Brain microvascular endothelial cell (primary cell): ENCODE measurements at regions not wholly inside any gene's neighbourhood (a gene's known extent, or its start where the extent isn't known, plus 50 kb on each side); places are given as distances from the start of the nearest gene placed in this dataset.

ENCODE experiments used
- DNase-seq: peaks from one replicate; pipeline ENCODE4 v3.0.0-alpha.2; 2020
- H3K27ac ChIP-seq: fragments of 250-450 bp; sonication (Bioruptor Pico); 2 replicates; pipeline ENCODE4 v1.5.1; 2020; ENCODE audit warnings: mild to moderate bottlenecking, moderate library complexity
- H3K27me3 ChIP-seq: fragments of 250-450 bp; sonication (Bioruptor Pico); replicated peaks from 2 replicates; pipeline ENCODE4 v1.5.1; 2020; ENCODE audit warnings: mild to moderate bottlenecking
- H3K36me3 ChIP-seq: fragments of 250-450 bp; sonication (Bioruptor Pico); replicated peaks from 2 replicates; pipeline ENCODE4 v1.5.1; 2020; ENCODE audit warnings: mild to moderate bottlenecking
- H3K4me3 ChIP-seq: 2 replicates; pipeline ENCODE4 v1.5.1; 2011; ENCODE audit warnings: low read depth, mild to moderate bottlenecking, control low read depth, low read length, moderate library complexity
- in situ Hi-C: cut with HindIII; loops from 2 replicates; pipeline ENCODE4 v1.10.0; 2017; ENCODE audit warnings: low sequenced_read_pairs, low pct_ligation_motif_present
- TF ChIP-seq, protein P1 (sequence below): IDR thresholded peaks from 2 replicates; pipeline ENCODE4 v1.5.1; 2011; ENCODE audit warnings: low read depth, mild to moderate bottlenecking, moderate library complexity, low read length, control low read depth, inconsistent platforms; ENCODE audit errors: missing control alignments

DNA sequence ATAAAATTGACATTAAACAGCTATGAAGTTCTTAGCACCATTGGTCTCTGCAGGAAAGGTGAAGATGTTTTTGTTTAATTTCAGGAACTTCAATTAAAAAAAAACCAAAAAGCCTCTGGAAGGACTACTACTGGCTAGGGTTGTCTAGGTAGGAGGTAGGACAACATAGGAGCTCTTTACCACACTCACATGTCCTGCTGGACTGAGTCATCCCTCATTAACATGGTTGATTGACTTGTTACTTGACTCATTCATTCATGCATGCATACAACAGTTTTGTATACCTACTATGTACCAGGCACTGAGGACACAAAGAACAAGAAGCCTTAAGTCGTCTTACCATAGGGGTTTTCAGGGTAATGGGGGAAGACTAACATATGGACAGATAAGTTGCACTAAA is 216.9 kb upstream of the ARHGAP20 start:
- TF ChIP-seq, protein P1, sequence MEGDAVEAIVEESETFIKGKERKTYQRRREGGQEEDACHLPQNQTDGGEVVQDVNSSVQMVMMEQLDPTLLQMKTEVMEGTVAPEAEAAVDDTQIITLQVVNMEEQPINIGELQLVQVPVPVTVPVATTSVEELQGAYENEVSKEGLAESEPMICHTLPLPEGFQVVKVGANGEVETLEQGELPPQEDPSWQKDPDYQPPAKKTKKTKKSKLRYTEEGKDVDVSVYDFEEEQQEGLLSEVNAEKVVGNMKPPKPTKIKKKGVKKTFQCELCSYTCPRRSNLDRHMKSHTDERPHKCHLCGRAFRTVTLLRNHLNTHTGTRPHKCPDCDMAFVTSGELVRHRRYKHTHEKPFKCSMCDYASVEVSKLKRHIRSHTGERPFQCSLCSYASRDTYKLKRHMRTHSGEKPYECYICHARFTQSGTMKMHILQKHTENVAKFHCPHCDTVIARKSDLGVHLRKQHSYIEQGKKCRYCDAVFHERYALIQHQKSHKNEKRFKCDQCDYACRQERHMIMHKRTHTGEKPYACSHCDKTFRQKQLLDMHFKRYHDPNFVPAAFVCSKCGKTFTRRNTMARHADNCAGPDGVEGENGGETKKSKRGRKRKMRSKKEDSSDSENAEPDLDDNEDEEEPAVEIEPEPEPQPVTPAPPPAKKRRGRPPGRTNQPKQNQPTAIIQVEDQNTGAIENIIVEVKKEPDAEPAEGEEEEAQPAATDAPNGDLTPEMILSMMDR: no peak
- H3K27ac ChIP-seq: no peak overlapping the region
- no peaks in the 10 kb centered on the region for H3K27me3 ChIP-seq
- no peaks in the 10 kb centered on the region for H3K36me3 ChIP-seq
- DNase-seq: no peak
- in situ Hi-C loops: no loop called here
- no peak overlapping the region for H3K4me3 ChIP-seq

DNA sequence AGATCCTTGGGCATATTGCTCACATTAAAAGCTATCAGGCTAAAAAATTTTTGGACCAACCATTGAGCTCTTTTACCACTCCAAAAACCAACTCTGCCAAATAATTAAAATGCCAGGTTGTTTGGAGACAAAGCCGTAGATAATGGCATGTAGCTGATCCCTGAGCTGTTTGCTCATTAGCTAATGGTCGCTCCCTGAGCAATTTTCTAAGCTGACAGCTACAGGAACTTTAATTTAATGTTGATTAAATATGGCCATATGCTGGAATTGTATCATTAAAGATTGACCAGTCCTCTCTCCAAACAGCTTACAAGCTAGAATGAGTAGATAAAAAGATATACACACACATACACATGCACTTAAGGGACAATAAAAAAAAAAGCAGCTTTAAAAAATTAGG is 216.2 kb upstream of the ARHGAP20 start:
- no peak overlapping the region for H3K4me3 ChIP-seq
- TF ChIP-seq, protein P1: no peak
- H3K27me3 ChIP-seq: no peaks in the 10 kb centered on the region
- in situ Hi-C loops: no loop called here
- H3K36me3 ChIP-seq: no peaks in the 10 kb centered on the region
- no peak for DNase-seq
- H3K27ac ChIP-seq: no peak overlapping the region

DNA sequence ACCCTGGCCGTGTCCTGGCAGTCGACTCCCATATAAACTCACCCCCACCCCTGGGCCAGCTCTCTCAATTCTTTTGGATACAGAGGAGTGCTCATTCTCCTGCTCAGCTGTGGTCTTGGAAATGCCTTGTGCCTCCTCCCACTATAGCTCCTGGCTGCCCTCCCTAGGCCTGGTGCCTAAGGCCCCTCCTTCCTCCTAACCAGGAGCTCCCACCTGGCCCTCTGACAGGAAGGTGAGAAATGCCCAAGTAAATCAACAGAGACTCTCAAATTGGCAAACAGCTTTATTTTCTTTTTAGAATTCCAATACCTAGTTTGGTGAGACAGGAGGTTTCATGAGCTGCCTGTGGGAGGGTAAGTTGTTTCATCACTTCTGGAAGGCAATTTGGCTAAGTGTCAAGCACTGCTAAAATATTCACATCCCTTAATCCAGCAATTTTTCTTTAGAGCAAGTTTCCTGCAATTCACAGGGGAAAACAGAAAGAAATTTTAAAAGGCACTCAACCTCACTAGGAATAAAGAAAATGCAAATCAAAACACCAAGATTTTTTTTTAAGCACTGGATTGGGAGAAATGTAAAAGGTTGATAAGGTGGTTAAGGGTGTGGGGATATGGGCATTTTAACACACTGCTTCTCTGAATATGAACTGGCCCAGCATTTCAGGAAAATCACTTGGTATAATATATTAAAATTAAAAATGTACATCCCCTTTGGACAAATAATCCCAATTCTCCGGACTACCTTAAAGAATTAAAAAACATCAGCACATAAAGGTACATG is 209.7 kb upstream of the ARHGAP20 start:
- Histone ChIP-seq H3K27me3 (no peaks in the 10 kb centered on the region), H3K27ac (no peak overlapping the region), H3K36me3 (no peaks in the 10 kb centered on the region), H3K4me3 (no peak overlapping the region)
- no peak for DNase-seq
- in situ Hi-C loops: no loop called here
- TF ChIP-seq, protein P1: no peak

DNA sequence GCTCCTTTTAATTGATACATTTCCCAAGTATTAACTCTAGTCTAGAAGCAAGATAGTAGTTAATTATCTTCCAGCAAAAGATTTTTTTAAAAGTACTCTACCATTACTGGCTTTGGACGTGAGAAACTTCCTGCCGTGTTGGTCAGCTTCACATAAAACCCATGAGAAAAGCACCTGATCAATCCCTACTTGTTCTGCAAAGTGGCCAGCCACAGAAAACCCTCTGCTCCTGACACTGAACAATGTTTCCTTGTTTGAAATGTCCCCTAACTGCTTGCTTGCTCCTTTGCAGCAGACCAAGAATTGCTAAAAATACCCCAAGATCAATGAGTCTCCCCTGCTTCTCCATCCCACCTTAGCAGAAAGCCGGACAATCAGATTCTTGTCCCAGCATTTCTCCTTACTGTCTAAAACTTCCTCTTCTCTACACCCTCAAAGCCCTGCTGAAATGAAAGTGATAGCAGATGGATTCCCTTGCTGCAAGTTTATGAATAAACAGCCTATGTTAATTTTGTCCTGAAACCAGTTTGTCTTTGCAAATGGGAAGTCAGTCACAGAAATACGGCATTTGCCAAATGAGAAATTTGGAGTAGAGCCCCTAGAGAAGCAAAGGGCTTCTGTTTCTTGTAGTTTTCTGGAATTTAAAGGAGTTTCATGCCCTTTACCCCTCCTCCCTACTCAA is 207.1 kb upstream of the ARHGAP20 start:
- Histone ChIP-seq H3K36me3 (no peaks in the 10 kb centered on the region), H3K4me3 (no peak overlapping the region), H3K27me3 (no peaks in the 10 kb centered on the region), H3K27ac (no peak overlapping the region)
- DNase-seq: no peak
- TF ChIP-seq, protein P1: no peak
- in situ Hi-C loops: no loop called here

DNA sequence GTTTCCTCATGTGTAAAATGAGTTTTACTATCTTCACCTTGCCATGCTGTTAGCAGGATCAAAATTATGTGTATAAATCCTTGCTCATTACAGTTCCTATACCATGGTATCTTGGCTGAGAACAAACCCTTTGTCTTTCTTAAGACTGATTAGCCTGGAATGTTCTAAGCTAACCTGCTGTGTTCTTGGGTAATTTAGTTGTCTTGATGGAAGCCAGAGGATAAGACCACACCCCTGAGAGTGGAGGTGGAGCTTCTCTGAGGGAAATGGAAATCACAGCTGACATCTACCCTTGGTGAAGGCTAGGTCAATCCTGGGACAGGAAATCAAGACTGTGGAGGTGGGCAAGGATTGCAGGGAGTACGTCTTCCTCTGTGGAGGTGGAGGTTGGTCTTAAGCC is 206.1 kb upstream of the ARHGAP20 start:
- DNase-seq: no peak
- Histone ChIP-seq H3K36me3 (no peaks in the 10 kb centered on the region), H3K27ac (no peak overlapping the region), H3K27me3 (no peaks in the 10 kb centered on the region), H3K4me3 (no peak overlapping the region)
- in situ Hi-C loops: no loop called here
- TF ChIP-seq, protein P1: no peak
